ENCODE measurements at regions not wholly inside any gene's neighbourhood (a gene's known extent, or its start where the extent isn't known, plus 50 kb on each side); places are given as distances from the start of the nearest gene placed in this dataset.
A peak's percentile ranks its signal among the peaks of the same experiment; 100 is the strongest.

- no peak overlapping the region for H4K5ac ChIP-seq (ENCODE audit: low read length)
- H3K27me3 ChIP-seq (ENCODE audit: insufficient read depth, low read length, poor library complexity) = no peaks in the 10 kb centered on the region
- H2BK15ac ChIP-seq (replicated peaks; ENCODE audit: low read depth) = no peak overlapping the region
- H2AK5ac ChIP-seq (ENCODE audit: low read length) = no peak overlapping the region
- H3K79me1 ChIP-seq (ENCODE audit: low read length) = no peaks in the 10 kb centered on the region
- no peak overlapping the region for H3K18ac ChIP-seq (ENCODE audit: low read length)
- no peak overlapping the region for H4K8ac ChIP-seq (ENCODE audit: low read depth, low read length)
- H3K56ac ChIP-seq (ENCODE audit: low read length) = no peak overlapping the region
- no peaks in the 10 kb centered on the region for H3K79me2 ChIP-seq (ENCODE audit: control insufficient read depth, insufficient read depth, low read length)
- H3K9ac ChIP-seq (ENCODE audit: low read length) = no peak overlapping the region
- no peak overlapping the region for H3K4ac ChIP-seq (ENCODE audit: low read depth, low read length)
- H3K23ac ChIP-seq (ENCODE audit: low read length) = no peak overlapping the region
- no peak for DNase-seq
- no peak overlapping the region for H3K4me2 ChIP-seq (ENCODE audit: low read length)
- no peak overlapping the region for H3K4me3 ChIP-seq (ENCODE audit: low read length)
- WGBS (ENCODE audit: extremely low coverage, insufficient coverage, low lambda C conversion rate) = no CpG with 5 or more reads among the region's 4 CpGs
- no peak overlapping the region for H2BK120ac ChIP-seq (ENCODE audit: low read depth, low read length)
- H3K36me3 ChIP-seq (ENCODE audit: control insufficient read depth, insufficient read depth, low read length) = no peaks in the 10 kb centered on the region
- no peak overlapping the region for H3K27ac ChIP-seq (ENCODE audit: low read depth, low read length)
- H3K4me1 ChIP-seq (ENCODE audit: control insufficient read depth, low read depth, low read length) = peaks cover 3% of the 10 kb centered on the region
- H2BK5ac ChIP-seq (ENCODE audit: low read length) = no peak overlapping the region
Observed at GRCh38 chr2:118643294-118643693, 204.2 kb downstream of the EN1 start.

GRCh38 chr2:118642501-118642900 is 204.9 kb downstream of the EN1 start:
- no CpG with 5 or more reads among the region's 2 CpGs for WGBS (ENCODE audit: extremely low coverage, insufficient coverage, low lambda C conversion rate)
- Histone ChIP-seq H4K8ac (ENCODE audit: low read depth, low read length) (no peak overlapping the region), H3K4ac (ENCODE audit: low read depth, low read length) (no peak overlapping the region), H3K56ac (ENCODE audit: low read length) (no peak overlapping the region), H2AK5ac (ENCODE audit: low read length) (no peak overlapping the region), H3K4me1 (ENCODE audit: control insufficient read depth, low read depth, low read length) (peaks cover 3% of the 10 kb centered on the region), H3K9ac (ENCODE audit: low read length) (no peak overlapping the region), H3K79me1 (ENCODE audit: low read length) (no peaks in the 10 kb centered on the region), H2BK5ac (ENCODE audit: low read length) (no peak overlapping the region), H3K27ac (ENCODE audit: low read depth, low read length) (no peak overlapping the region), H3K36me3 (ENCODE audit: control insufficient read depth, insufficient read depth, low read length) (no peaks in the 10 kb centered on the region), H3K18ac (ENCODE audit: low read length) (no peak overlapping the region), H2BK15ac (replicated peaks; ENCODE audit: low read depth) (no peak overlapping the region), H3K79me2 (ENCODE audit: control insufficient read depth, insufficient read depth, low read length) (no peaks in the 10 kb centered on the region), H2BK120ac (ENCODE audit: low read depth, low read length) (no peak overlapping the region), H3K4me3 (ENCODE audit: low read length) (no peak overlapping the region), H3K23ac (ENCODE audit: low read length) (no peak overlapping the region), H3K4me2 (ENCODE audit: low read length) (no peak overlapping the region), H4K5ac (ENCODE audit: low read length) (no peak overlapping the region), H3K27me3 (ENCODE audit: insufficient read depth, low read length, poor library complexity) (no peaks in the 10 kb centered on the region)
- DNase-seq = no peak

GRCh38 chr2:118641711-118642110 is 205.7 kb downstream of the EN1 start:
- no peak overlapping the region for H2BK5ac ChIP-seq (ENCODE audit: low read length)
- no peaks in the 10 kb centered on the region for H3K27me3 ChIP-seq (ENCODE audit: insufficient read depth, low read length, poor library complexity)
- H3K4me1 ChIP-seq (ENCODE audit: control insufficient read depth, low read depth, low read length) = peaks cover 3% of the 10 kb centered on the region
- no peak overlapping the region for H3K4me2 ChIP-seq (ENCODE audit: low read length)
- no peak overlapping the region for H3K56ac ChIP-seq (ENCODE audit: low read length)
- H3K36me3 ChIP-seq (ENCODE audit: control insufficient read depth, insufficient read depth, low read length) = no peaks in the 10 kb centered on the region
- H3K9ac ChIP-seq (ENCODE audit: low read length) = no peak overlapping the region
- H3K23ac ChIP-seq (ENCODE audit: low read length) = no peak overlapping the region
- no peak overlapping the region for H4K8ac ChIP-seq (ENCODE audit: low read depth, low read length)
- H3K79me2 ChIP-seq (ENCODE audit: control insufficient read depth, insufficient read depth, low read length) = no peaks in the 10 kb centered on the region
- no peak overlapping the region for H3K4ac ChIP-seq (ENCODE audit: low read depth, low read length)
- no peak overlapping the region for H2BK120ac ChIP-seq (ENCODE audit: low read depth, low read length)
- no peak overlapping the region for H2BK15ac ChIP-seq (replicated peaks; ENCODE audit: low read depth)
- no peak overlapping the region for H2AK5ac ChIP-seq (ENCODE audit: low read length)
- H3K79me1 ChIP-seq (ENCODE audit: low read length) = no peaks in the 10 kb centered on the region
- no peak overlapping the region for H3K27ac ChIP-seq (ENCODE audit: low read depth, low read length)
- no CpG with 5 or more reads among the region's 1 CpG for WGBS (ENCODE audit: extremely low coverage, insufficient coverage, low lambda C conversion rate)
- no peak for DNase-seq
- no peak overlapping the region for H3K4me3 ChIP-seq (ENCODE audit: low read length)
- H4K5ac ChIP-seq (ENCODE audit: low read length) = no peak overlapping the region
- no peak overlapping the region for H3K18ac ChIP-seq (ENCODE audit: low read length)

GRCh38 chr2:118639371-118639770 is 208.1 kb downstream of the EN1 start:
- DNase-seq = no peak
- Histone ChIP-seq H3K4me3 (ENCODE audit: low read length) (no peak overlapping the region), H2BK15ac (replicated peaks; ENCODE audit: low read depth) (no peak overlapping the region), H4K8ac (ENCODE audit: low read depth, low read length) (no peak overlapping the region), H3K79me1 (ENCODE audit: low read length) (no peaks in the 10 kb centered on the region), H3K9ac (ENCODE audit: low read length) (no peak overlapping the region), H4K5ac (ENCODE audit: low read length) (no peak overlapping the region), H2AK5ac (ENCODE audit: low read length) (no peak overlapping the region), H3K27me3 (ENCODE audit: insufficient read depth, low read length, poor library complexity) (no peaks in the 10 kb centered on the region), H3K23ac (ENCODE audit: low read length) (no peak overlapping the region), H3K18ac (ENCODE audit: low read length) (no peak overlapping the region), H2BK120ac (ENCODE audit: low read depth, low read length) (no peak overlapping the region), H2BK5ac (ENCODE audit: low read length) (no peak overlapping the region), H3K4me1 (ENCODE audit: control insufficient read depth, low read depth, low read length) (peaks cover 6% of the 10 kb centered on the region), H3K27ac (ENCODE audit: low read depth, low read length) (no peak overlapping the region), H3K56ac (ENCODE audit: low read length) (no peak overlapping the region), H3K36me3 (ENCODE audit: control insufficient read depth, insufficient read depth, low read length) (no peaks in the 10 kb centered on the region), H3K4me2 (ENCODE audit: low read length) (no peak overlapping the region), H3K79me2 (ENCODE audit: control insufficient read depth, insufficient read depth, low read length) (no peaks in the 10 kb centered on the region), H3K4ac (ENCODE audit: low read depth, low read length) (no peak overlapping the region)
- no CpG with 5 or more reads among the region's 2 CpGs for WGBS (ENCODE audit: extremely low coverage, insufficient coverage, low lambda C conversion rate)

GRCh38 chr2:118638453-118638852 is 209.0 kb downstream of the EN1 start:
- H3K27ac ChIP-seq (ENCODE audit: low read depth, low read length) = no peak overlapping the region
- H2BK5ac ChIP-seq (ENCODE audit: low read length) = no peak overlapping the region
- H4K8ac ChIP-seq (ENCODE audit: low read depth, low read length) = no peak overlapping the region
- peak; percentile 70 for DNase-seq
- H3K4me3 ChIP-seq (ENCODE audit: low read length) = no peak overlapping the region
- no peak overlapping the region for H2AK5ac ChIP-seq (ENCODE audit: low read length)
- H3K56ac ChIP-seq (ENCODE audit: low read length) = no peak overlapping the region
- no peaks in the 10 kb centered on the region for H3K36me3 ChIP-seq (ENCODE audit: control insufficient read depth, insufficient read depth, low read length)
- H3K18ac ChIP-seq (ENCODE audit: low read length) = peak overlapping the region; percentile 28
- H3K4me1 ChIP-seq (ENCODE audit: control insufficient read depth, low read depth, low read length) = peaks cover 5% of the 10 kb centered on the region
- no peak overlapping the region for H2BK15ac ChIP-seq (replicated peaks; ENCODE audit: low read depth)
- no peaks in the 10 kb centered on the region for H3K27me3 ChIP-seq (ENCODE audit: insufficient read depth, low read length, poor library complexity)
- H2BK120ac ChIP-seq (ENCODE audit: low read depth, low read length) = no peak overlapping the region
- no peak overlapping the region for H4K5ac ChIP-seq (ENCODE audit: low read length)
- no peak overlapping the region for H3K9ac ChIP-seq (ENCODE audit: low read length)
- H3K4ac ChIP-seq (ENCODE audit: low read depth, low read length) = peak overlapping the region; percentile 81
- H3K79me1 ChIP-seq (ENCODE audit: low read length) = no peaks in the 10 kb centered on the region
- H3K4me2 ChIP-seq (ENCODE audit: low read length) = no peak overlapping the region
- no peak overlapping the region for H3K23ac ChIP-seq (ENCODE audit: low read length)
- no CpG with 5 or more reads among the region's 5 CpGs for WGBS (ENCODE audit: extremely low coverage, insufficient coverage, low lambda C conversion rate)
- H3K79me2 ChIP-seq (ENCODE audit: control insufficient read depth, insufficient read depth, low read length) = no peaks in the 10 kb centered on the region

GRCh38 chr2:118635891-118636290 is 211.6 kb downstream of the EN1 start:
- WGBS (ENCODE audit: extremely low coverage, insufficient coverage, low lambda C conversion rate) = no CpG with 5 or more reads among the region's 6 CpGs
- Histone ChIP-seq H3K36me3 (ENCODE audit: control insufficient read depth, insufficient read depth, low read length) (no peaks in the 10 kb centered on the region), H2BK5ac (ENCODE audit: low read length) (no peak overlapping the region), H2AK5ac (ENCODE audit: low read length) (no peak overlapping the region), H4K5ac (ENCODE audit: low read length) (no peak overlapping the region), H3K27ac (ENCODE audit: low read depth, low read length) (no peak overlapping the region), H3K23ac (ENCODE audit: low read length) (no peak overlapping the region), H3K4me2 (ENCODE audit: low read length) (no peak overlapping the region), H3K4me1 (ENCODE audit: control insufficient read depth, low read depth, low read length) (peaks cover 3% of the 10 kb centered on the region), H3K27me3 (ENCODE audit: insufficient read depth, low read length, poor library complexity) (no peaks in the 10 kb centered on the region), H3K79me1 (ENCODE audit: low read length) (no peaks in the 10 kb centered on the region), H3K79me2 (ENCODE audit: control insufficient read depth, insufficient read depth, low read length) (no peaks in the 10 kb centered on the region), H2BK120ac (ENCODE audit: low read depth, low read length) (no peak overlapping the region), H3K18ac (ENCODE audit: low read length) (no peak overlapping the region), H3K9ac (ENCODE audit: low read length) (no peak overlapping the region), H2BK15ac (replicated peaks; ENCODE audit: low read depth) (no peak overlapping the region), H4K8ac (ENCODE audit: low read depth, low read length) (no peak overlapping the region), H3K4me3 (ENCODE audit: low read length) (no peak overlapping the region), H3K4ac (ENCODE audit: low read depth, low read length) (no peak overlapping the region), H3K56ac (ENCODE audit: low read length) (no peak overlapping the region)
- DNase-seq = no peak
